ENCODE measurements at regions not wholly inside any gene's neighbourhood (a gene's known extent, or its start where the extent isn't known, plus 50 kb on each side); places are given as distances from the start of the nearest gene placed in this dataset.
"Not testable (repeated sequence)": the region's sequence is repeated elsewhere in the genome, so short reads cannot be mapped to it uniquely, and the experiment has no call there.

GRCh38 chr1:208731981-208732821 is 488.0 kb upstream of the PLXNA2 start:
- Histone ChIP-seq H3K36me3 (no peaks in the 10 kb centered on the region), H3K27ac (no peak overlapping the region), H3K4me3 (no peak overlapping the region), H3K4me1 (ENCODE audit: insufficient read depth) (no peaks in the 10 kb centered on the region), H3K27me3 (no peaks in the 10 kb centered on the region), H3K9me3 (no peaks in the 10 kb centered on the region)
- 13 to 37% (median 15%) methylated on average over 4 of the region's 4 CpGs for WGBS, 3 donors
- intact Hi-C loops (cut with DNase I), result no loop called here
- TF ChIP-seq, protein P1, sequence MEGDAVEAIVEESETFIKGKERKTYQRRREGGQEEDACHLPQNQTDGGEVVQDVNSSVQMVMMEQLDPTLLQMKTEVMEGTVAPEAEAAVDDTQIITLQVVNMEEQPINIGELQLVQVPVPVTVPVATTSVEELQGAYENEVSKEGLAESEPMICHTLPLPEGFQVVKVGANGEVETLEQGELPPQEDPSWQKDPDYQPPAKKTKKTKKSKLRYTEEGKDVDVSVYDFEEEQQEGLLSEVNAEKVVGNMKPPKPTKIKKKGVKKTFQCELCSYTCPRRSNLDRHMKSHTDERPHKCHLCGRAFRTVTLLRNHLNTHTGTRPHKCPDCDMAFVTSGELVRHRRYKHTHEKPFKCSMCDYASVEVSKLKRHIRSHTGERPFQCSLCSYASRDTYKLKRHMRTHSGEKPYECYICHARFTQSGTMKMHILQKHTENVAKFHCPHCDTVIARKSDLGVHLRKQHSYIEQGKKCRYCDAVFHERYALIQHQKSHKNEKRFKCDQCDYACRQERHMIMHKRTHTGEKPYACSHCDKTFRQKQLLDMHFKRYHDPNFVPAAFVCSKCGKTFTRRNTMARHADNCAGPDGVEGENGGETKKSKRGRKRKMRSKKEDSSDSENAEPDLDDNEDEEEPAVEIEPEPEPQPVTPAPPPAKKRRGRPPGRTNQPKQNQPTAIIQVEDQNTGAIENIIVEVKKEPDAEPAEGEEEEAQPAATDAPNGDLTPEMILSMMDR (IDR thresholded peaks at IDR 0.05), result no peak
- TF ChIP-seq EP300 (IDR thresholded peaks at IDR 0.05) (no peak), POLR2A (IDR thresholded peaks at IDR 0.05) (no peak)
- DNase-seq, result no peak

DNA sequence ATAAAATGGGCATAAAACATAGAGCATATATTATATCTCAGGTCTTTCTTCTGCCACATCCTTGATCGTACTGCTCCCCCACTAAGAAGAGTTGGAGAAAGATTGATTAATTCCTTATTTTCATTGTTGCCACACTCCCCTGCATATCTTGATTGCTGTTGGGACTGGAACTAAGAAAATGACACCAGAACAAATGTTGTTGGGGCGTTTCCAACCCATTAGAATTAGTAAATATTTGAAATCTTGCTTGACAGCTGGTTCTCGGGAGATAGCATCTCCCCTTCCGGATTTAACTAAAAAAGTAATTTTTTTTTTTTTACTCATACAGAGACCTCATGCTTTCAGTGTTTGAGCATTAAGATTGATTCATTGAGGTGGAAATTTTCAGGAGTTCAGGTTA is 493.0 kb upstream of the PLXNA2 start:
- H3K4me1 ChIP-seq (ENCODE audit: insufficient read depth), result no peaks in the 10 kb centered on the region
- peaks cover 0 to 3% of the 10 kb centered on the region in 2 donors for H3K9me3 ChIP-seq
- H3K27me3 ChIP-seq, result no peaks in the 10 kb centered on the region
- DNase-seq, result no peak
- intact Hi-C loops (cut with DNase I), result no loop called here
- no peak overlapping the region for H3K27ac ChIP-seq
- H3K4me3 ChIP-seq, result no peak overlapping the region
- WGBS, 3 donors, result 22 to 28% (median 25%) methylated on average over 4 of the region's 4 CpGs
- no peaks in the 10 kb centered on the region for H3K36me3 ChIP-seq
- TF ChIP-seq, protein P1 (IDR thresholded peaks at IDR 0.05), result no peak
- TF ChIP-seq POLR2A (IDR thresholded peaks at IDR 0.05) (no peak), EP300 (IDR thresholded peaks at IDR 0.05) (no peak)

DNA sequence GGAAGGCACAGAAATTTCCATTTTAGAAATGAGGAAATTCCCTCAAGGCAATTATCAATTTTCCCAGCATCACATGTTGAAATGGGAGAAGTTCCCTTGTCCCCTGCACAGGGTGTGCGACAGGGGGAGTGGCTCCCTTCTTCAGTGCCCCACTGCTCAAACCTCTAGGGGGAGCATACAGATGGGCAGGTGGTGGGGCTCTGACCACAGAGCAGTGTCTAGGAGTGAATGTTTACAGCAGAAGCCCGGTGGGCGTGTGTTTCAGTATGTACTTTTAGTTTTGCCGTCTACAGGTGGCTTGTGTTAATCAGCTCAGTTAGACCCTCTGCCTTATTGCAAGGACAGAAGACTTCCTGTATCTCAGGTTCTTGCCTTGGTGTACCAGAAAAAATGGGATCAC is 493.7 kb upstream of the PLXNA2 start:
- Histone ChIP-seq H3K4me3 (no peak overlapping the region), H3K9me3 (peaks cover 0 to 3% of the 10 kb centered on the region in 2 donors), H3K27me3 (no peaks in the 10 kb centered on the region), H3K27ac (no peak overlapping the region), H3K36me3 (no peaks in the 10 kb centered on the region), H3K4me1 (ENCODE audit: insufficient read depth) (no peaks in the 10 kb centered on the region)
- intact Hi-C loops (cut with DNase I), result no loop called here
- DNase-seq, result no peak
- WGBS, 3 donors, result 86 to 89% (median 87%) methylated on average over 4 of the region's 4 CpGs
- no peak for TF ChIP-seq POLR2A (IDR thresholded peaks at IDR 0.05)
- TF ChIP-seq EP300 (IDR thresholded peaks at IDR 0.05), result no peak
- TF ChIP-seq, protein P1 (IDR thresholded peaks at IDR 0.05), result no peak

- intact Hi-C loops (cut with DNase I), result not testable (repeated sequence)
- 92 to 94% (median 93%) methylated on average over 14 to 20 of the region's 20 CpGs for WGBS, 3 donors
These were observed 495.5 kb upstream of the PLXNA2 start for GRCh38 chr1:208739636-208740035.

GRCh38 chr1:208741296-208741695 is 497.1 kb upstream of the PLXNA2 start:
- no peaks in the 10 kb centered on the region for H3K27me3 ChIP-seq
- no peak overlapping the region for H3K27ac ChIP-seq
- no peak overlapping the region for H3K4me3 ChIP-seq
- no peaks in the 10 kb centered on the region for H3K36me3 ChIP-seq
- 94 to 96% (median 95%) methylated on average over 3 of the region's 3 CpGs for WGBS, 3 donors
- H3K9me3 ChIP-seq, result peaks cover 0 to 3% of the 10 kb centered on the region in 2 donors
- intact Hi-C loops (cut with DNase I), result no loop called here
- no peak for DNase-seq
- TF ChIP-seq, protein P1 (IDR thresholded peaks at IDR 0.05), result no peak
- no peak for TF ChIP-seq EP300 (IDR thresholded peaks at IDR 0.05)
- no peak for TF ChIP-seq POLR2A (IDR thresholded peaks at IDR 0.05)
- H3K4me1 ChIP-seq (ENCODE audit: insufficient read depth), result no peaks in the 10 kb centered on the region

More at GRCh38 chr1:208739636-208740035, 495.5 kb upstream of the PLXNA2 start:
- DNase-seq; H3K4me1 ChIP-seq (ENCODE audit: insufficient read depth); H3K27me3 ChIP-seq; H3K36me3 ChIP-seq; H3K9me3 ChIP-seq; H3K27ac ChIP-seq; H3K4me3 ChIP-seq: not testable (repeated sequence)
